D721Med (cell line): ENCODE measurements at regions not wholly inside any gene's neighbourhood (a gene's known extent, or its start where the extent isn't known, plus 50 kb on each side); places are given as distances from the start of the nearest gene placed in this dataset.

Source experiments
- DNase-seq: peaks from one replicate; pipeline ENCODE4 v3.0.0; 2011; ENCODE audit warnings: low spot score; ENCODE audit not compliant: insufficient read length
- FAIRE-seq: peaks from 2 replicates; lab custom pipeline; 2011; peaks lifted over from hg19 to GRCh38; lab: Jason Lieb, UNC
- TF ChIP-seq, protein P1 (sequence below): IDR thresholded peaks from 2 replicates; pipeline ENCODE4 v1.5.1; 2012; ENCODE audit warnings: mild to moderate bottlenecking, control low read depth; ENCODE audit not compliant: insufficient read depth; ENCODE audit errors: missing control alignments

DNA sequence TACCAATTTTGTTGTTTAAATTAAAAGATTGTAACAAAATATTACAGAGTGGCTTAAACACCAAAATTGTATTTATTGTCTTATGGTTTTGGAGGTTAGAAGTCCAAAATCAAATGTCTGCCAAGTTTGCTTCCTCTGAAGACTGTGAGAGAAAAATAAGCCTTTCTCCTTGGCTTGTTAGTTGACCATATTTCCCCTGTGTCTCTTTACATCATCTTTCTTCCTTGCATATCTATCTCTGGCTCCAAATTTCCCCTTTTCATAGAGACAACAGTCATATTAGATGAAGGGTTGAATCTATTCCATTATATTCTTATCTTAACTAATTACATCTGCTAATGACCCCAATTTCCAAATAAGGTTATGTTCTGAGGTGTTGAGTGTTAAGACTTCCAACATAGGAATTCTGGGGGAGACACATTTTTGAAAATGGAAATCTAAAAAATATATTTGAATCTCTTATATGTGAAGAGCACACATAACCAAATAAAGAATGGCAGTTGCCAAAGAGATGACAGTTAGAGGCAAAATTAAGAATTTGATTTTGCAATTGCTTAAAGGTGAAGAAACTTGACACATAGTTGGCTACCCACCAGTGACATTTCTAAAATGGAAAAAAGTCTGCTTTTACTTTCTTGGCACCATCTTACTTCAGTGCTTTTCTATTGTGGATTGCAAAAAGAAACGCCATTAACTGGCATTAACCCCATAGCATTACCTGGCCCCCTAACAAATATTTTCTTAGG is 407.2 kb downstream of the FSCB start:
- FAIRE-seq, result no peak

DNA sequence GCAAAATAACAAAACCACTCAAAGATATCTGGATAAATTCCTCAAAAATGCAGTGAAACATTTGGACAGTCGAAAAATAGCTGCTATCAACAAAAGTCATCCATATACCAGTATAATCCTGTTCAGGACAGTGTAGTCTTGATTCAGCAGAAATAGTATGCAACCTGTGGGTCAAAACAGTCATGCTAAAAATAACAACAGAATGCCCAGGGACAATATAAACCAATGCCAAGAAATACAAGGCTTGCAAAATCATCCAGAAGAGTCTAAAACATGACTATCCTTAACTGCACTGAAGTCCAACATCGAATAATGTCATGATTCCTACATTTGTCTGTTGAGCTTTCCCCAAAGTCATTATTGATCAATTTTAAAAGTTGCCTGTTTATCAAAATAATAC is 425.9 kb downstream of the FSCB start:
- DNase-seq, result no peak
- TF ChIP-seq, protein P1, sequence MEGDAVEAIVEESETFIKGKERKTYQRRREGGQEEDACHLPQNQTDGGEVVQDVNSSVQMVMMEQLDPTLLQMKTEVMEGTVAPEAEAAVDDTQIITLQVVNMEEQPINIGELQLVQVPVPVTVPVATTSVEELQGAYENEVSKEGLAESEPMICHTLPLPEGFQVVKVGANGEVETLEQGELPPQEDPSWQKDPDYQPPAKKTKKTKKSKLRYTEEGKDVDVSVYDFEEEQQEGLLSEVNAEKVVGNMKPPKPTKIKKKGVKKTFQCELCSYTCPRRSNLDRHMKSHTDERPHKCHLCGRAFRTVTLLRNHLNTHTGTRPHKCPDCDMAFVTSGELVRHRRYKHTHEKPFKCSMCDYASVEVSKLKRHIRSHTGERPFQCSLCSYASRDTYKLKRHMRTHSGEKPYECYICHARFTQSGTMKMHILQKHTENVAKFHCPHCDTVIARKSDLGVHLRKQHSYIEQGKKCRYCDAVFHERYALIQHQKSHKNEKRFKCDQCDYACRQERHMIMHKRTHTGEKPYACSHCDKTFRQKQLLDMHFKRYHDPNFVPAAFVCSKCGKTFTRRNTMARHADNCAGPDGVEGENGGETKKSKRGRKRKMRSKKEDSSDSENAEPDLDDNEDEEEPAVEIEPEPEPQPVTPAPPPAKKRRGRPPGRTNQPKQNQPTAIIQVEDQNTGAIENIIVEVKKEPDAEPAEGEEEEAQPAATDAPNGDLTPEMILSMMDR, result no peak
- no peak for FAIRE-seq

More for the DNA sequence above, 407.2 kb downstream of the FSCB start:
- TF ChIP-seq, protein P1, result no peak
- no peak for DNase-seq

DNA sequence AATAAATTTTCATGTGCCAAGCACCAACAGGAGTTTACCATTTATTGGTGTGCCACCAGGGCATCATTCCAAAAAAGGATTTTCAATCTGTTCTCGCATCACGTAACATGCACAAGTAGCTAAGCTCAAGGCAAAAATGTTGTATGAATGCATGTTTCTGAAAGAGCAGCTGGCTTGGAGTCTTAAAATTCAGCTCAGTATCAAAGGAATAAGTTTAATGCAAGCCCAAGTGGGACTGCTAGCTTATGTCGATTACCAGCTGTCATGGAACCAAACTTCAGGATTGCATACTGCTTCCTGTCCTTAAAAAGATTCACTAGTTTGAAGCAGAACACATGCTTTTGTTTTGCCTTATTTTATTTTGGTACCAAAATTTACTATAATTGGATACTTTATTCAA is 437.0 kb downstream of the FSCB start:
- TF ChIP-seq, protein P1, result no peak
- FAIRE-seq (no peak), DNase-seq (no peak)

DNA sequence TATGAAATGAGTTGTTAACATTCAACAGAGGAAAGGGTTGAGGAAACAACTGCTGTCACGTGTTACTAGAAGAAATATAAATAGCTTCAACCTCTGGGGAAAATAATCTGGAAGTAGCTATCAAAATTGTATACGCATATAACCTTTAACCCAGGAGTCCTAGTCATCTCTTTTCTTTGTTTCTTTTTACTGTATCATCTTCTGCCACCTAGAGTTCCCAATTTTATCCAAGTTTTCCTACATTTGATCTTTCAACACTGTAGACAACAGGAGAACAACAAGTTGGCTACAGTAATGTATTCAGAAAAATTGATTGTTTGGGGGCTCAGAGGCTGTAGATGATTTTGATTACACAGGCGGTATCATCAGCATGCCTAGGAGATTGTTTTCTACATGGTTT is 453.7 kb downstream of the FSCB start:
- DNase-seq (no peak), FAIRE-seq (no peak)
- TF ChIP-seq, protein P1, result no peak

DNA sequence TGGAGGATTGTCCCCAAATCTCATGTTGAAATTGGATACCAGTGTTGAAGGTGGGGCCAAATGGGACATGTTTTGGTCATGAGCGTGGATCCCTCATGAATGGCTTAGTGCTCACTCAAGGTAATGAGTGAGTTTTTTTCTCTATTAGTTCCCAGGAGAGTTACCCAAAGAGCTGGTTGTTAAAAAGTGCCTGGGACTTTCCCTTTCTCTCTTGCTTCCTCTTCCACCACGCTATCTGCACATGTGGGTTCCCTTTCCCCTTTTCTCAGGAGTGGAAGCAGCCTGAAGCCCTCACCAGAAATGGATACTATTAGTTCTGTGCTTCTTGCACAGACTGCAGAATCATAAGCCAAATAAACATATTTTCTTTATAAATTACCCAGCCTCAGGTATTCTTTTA is 465.4 kb downstream of the FSCB start:
- FAIRE-seq, result no peak
- no peak for DNase-seq
- TF ChIP-seq, protein P1, result no peak

DNA sequence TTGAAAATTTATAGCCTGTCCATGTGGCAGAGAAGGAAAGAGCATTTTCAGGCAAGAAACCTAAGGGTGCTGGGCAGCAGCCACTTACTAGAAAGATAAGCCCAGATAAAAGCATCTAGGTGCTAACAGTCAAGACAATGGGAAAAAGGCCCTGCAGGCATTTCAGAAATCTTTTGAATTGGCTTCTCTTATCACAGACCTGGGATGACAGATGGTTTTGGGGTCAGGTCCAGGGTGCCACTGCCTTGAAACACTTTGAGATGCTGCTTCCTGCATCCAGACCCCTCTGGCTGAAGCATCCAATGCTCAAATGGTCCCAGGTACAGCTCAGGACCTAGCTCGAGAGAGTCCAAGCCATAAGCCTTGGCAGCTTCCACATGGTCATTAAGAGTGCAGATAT is 466.5 kb downstream of the FSCB start:
- no peak for DNase-seq
- TF ChIP-seq, protein P1, result no peak
- no peak for FAIRE-seq

DNA sequence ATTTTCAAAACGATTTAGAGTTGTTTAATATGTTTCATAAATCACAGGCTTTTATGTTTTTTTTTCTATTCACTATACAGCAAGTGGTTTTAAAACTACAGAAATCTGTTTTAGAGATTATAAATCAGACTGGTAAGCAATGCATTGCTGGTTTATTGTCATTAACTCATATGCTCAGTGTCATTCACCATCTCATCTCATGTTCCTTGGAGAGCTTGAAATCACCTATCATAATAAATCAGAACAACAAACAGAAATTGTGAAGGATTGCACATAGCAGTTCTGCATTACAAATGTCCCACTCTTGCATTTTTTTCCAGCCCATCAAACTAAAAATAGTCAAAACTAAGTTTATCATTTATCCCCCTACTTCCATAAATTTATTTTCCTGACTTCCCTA is 470.8 kb downstream of the FSCB start:
- TF ChIP-seq, protein P1, result no peak
- FAIRE-seq, result no peak

More for the DNA sequence above, 470.8 kb downstream of the FSCB start:
- no peak for DNase-seq
